IPS-11a (cell line): ENCODE measurements at regions not wholly inside any gene's neighbourhood (a gene's known extent, or its start where the extent isn't known, plus 50 kb on each side); places are given as distances from the start of the nearest gene placed in this dataset.

ENCODE experiments used
- H3K4me3 ChIP-seq: one replicate; pipeline ENCODE4 v1.5.1; 2013; ENCODE audit warnings: low read depth, low read length, control low read depth

DNA sequence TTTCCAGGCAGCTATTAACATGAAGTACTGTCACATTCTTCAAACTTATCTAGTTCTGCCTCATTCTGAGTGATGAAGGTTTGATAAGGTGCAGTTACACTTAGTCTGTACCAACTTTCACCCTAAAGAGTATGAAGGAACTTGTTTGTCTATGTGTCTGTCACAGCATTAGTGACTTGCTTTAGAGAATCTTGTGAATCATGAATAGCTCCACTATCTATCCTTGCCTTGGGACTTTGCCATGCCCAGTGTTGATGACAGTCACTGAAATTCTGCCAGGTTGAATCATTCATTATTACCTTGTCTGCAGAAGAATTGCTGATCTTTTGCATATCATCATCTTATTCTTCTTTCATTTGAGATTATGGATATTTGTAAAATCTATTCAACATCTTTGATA is 50.9 kb upstream of the A1CF start:
- no peak overlapping the region for H3K4me3 ChIP-seq

- no peak overlapping the region for H3K4me3 ChIP-seq
Measured at GRCh38 chr10:50937230-50937907, 51.9 kb upstream of the A1CF start.

DNA sequence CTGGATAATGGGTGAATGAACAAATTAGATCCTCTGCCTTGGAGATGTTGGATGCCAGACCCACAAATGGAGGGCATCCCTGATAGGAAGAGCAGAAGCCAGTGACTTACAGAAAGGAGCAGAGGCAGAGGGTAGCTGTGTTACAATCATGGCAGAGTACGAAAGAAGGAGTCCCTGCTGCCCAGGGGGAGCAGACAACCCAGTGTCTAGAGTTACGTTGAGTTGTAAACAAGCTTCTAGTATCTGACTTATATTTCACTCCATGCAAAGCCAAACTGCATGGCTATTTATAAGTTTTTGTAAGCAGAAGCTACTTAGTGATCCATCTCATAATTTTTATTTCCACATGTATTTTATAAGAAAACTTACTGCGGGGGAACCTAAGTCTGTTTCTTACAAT is 56.2 kb upstream of the A1CF start:
- no peak overlapping the region for H3K4me3 ChIP-seq

GRCh38 chr10:50946991-50947781 is 61.8 kb upstream of the A1CF start:
- H3K4me3 ChIP-seq: no peak overlapping the region

DNA sequence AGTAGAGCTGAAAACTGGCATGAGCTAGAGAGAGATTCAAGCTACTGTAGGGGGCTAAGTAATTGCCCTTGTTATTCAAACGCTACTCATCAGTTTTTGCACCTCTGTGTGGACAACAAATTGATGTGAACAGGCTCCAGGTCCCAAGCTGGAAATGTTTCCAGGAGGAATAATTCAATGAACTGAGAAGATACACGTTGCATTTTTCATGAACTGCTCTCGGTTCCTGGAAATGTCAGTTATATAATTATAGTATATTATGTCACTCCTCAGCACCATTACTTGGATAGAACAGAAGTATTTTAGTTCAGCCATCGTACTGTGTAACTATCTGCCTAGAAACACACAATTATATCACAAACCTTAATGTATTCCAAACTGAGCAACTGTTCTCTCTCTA is 65.9 kb upstream of the A1CF start:
- no peak overlapping the region for H3K4me3 ChIP-seq

- H3K4me3 ChIP-seq: no peak overlapping the region
Measured at GRCh38 chr10:50961297-50961696, 75.9 kb upstream of the A1CF start.

GRCh38 chr10:50963063-50963462 is 77.6 kb upstream of the A1CF start:
- H3K4me3 ChIP-seq: no peak overlapping the region

- H3K4me3 ChIP-seq: no peak overlapping the region
Measured at GRCh38 chr10:50968386-50969091, 83.1 kb upstream of the A1CF start.

- no peak overlapping the region for H3K4me3 ChIP-seq
Measured at GRCh38 chr10:50972591-50972990, 87.2 kb upstream of the A1CF start.

GRCh38 chr10:50981385-50981784 is 92.9 kb upstream of the PRKG1 start:
- H3K4me3 ChIP-seq: no peak overlapping the region

GRCh38 chr10:50981904-50982303 is 92.4 kb upstream of the PRKG1 start:
- no peak overlapping the region for H3K4me3 ChIP-seq

DNA sequence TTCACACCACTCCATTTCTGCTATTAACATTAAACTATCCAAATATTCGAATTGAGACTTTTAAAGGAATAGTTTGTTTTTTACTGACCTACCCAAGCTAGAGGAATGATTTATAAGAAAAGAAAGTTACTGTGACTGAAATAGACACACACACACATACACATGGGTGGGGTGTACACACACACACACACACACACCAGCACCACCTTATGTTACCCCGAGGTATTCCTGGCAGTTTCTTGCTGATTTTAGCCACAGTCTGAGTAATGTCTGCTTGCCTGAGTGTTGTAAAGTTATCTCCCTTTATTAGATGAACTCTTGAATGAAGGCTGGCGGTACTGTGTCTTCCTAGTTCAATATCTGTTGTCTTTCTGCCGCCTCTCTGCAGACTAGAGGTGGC is 91.3 kb upstream of the PRKG1 start:
- H3K4me3 ChIP-seq: no peak overlapping the region

DNA sequence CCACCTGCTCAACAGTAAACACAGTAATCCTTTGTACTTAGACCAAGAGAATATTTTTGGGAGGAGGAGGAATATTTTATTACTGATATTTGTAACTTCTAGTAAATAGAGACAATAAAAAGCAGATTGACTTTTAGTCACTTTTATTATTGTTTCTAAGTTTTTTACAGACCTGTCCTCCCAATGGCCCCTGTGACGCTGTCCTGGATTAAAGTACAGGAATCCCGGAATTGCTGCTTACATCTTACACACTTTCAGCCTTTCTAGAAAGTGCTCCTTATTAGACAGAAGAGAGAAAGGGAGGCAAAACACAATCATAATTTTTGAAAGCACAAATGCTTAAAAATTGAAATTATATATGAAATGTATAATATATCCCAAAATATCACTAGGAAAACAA is 86.4 kb upstream of the PRKG1 start:
- H3K4me3 ChIP-seq: no peak overlapping the region

DNA sequence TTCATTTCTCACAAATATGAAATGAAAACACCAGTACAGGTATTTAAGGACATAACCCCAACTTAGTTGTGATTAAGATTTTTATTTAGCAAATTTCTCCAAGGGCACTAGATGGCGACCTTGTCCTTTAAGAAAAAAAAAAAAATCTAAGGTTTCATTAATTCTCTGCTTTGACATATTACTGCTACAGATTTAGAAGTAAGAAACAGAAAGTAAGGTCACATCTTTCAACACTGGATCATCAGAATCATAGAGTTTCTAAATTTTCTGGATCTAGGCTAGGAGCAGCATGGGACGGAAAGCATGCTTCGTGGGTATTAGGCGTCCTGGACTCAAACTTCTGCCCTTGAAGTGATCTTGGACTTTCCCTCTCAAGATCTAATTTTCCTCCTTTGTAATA is 85.5 kb upstream of the PRKG1 start:
- H3K4me3 ChIP-seq: no peak overlapping the region

- peak overlapping the region; percentile 52 for H3K4me3 ChIP-seq
Measured at GRCh38 chr10:50990568-50991455, 83.5 kb upstream of the PRKG1 start.

DNA sequence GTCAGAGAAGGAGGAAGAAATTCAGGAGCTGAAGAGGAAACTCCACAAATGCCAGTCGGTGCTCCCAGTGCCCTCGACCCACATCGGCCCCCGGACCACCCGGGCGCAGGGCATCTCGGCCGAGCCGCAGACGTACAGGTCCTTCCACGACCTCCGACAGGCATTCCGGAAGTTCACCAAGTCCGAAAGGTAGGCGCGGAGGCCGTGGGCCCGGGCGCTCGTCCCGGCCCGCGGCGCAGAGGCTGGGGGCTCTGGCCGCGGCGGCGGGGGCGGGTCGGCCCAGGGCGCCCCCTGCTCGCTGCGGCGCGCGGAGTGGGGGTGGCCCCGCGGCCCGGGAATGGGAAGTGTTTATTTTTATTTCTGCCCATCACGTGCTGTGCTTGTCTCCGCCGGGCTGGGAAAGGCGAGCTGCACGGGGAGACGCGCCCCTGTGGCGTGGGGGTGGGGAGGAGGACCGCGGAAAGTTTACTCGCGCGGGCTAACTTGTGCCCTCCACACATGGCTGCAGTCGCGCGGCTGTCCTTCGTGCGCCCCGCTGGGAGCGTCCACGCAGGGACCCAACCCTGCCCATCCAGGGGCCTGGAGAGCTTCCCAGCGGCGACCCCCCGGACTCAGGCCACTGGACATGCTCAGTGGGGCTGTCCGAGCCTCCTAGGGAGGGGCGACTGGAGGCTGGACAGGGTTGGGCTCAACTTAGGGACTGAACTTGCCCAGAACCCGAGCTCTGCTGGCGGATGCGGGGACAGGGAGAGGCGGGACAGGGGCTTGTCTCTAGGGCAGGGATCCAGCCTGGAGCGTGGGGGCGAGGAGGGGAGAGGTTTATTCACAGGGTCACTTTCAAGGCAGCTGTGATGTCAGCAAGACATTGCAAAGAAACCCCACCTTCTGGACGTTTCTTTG is 82.6 kb upstream of the PRKG1 start:
- peak overlapping the region; percentile 52 for H3K4me3 ChIP-seq

GRCh38 chr10:50992356-50992901 is 81.9 kb upstream of the PRKG1 start:
- H3K4me3 ChIP-seq: peak overlapping the region; percentile 52

- H3K4me3 ChIP-seq: no peak overlapping the region
Measured at GRCh38 chr10:50992972-50993766, 81.1 kb upstream of the PRKG1 start.

DNA sequence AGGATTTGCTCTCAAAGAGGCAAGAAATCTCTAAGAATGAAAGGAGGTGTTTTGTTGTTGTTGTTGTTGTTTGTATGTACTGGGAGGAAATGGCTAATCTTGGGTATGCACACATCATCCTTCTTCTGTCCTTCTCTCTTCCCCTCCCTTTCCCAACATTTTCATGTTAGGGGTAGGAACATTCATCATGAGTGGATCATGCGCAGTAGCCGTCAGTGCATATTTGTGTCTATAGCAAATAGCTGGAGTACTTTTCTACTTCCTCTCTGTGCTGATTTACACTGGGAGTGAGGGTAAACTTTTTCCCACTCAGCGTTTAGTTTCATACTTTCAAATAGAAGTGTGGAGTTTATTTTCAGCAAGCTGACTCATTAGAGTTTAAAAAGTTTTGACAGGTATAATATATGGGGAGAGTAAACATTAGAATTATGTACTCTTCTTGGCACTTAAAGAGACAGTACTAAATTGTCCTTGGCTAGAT is 80.5 kb upstream of the PRKG1 start:
- H3K4me3 ChIP-seq: no peak overlapping the region
